ENCODE measurements at regions not wholly inside any gene's neighbourhood (a gene's known extent, or its start where the extent isn't known, plus 50 kb on each side); places are given as distances from the start of the nearest gene placed in this dataset.

DNA sequence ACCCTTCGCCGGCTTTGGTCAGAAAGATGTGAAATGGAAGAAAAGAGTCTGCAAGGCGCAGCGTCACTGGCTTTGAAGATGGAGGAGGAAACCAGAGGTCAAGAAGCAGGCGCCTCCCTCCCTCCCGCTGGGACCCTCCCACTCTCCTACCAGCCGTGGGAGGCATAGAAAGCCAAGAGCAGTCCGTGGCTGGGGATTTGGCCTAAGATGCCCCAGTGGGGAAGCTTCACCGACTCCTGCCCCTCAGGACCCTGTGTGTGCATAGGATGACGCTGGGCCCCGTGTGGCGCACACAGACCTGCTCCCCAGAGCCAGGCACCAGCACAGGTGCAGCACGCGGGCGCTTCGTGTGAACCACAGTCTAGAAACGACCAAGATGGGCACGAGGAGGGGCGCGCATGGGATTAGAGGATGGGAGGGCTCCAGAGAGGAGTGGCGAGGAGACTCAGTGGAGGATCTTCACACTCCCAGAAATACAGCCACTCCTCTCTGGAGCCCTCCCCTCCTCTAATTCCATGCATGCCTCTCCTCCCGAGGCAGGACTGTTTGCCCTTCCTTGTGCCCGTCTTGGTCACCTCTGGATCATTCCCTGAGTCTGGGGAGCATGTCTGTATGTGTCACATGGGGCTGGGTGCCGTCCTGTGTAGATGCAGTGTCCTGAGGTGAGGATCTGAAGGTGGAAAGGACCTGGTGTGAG, 194.3 kb downstream of the TEX29 start:
- TF ChIP-seq CTCF (conservative IDR thresholded peaks at IDR 0.05; ENCODE audit: low read length) (no peak), EZH2phosphoT487 (IDR thresholded peaks at IDR 0.05; ENCODE audit: borderline replicate concordance) (no peak)

All from Loucy (cell line).